K562 (cell line): ENCODE measurements at regions not wholly inside any gene's neighbourhood (a gene's known extent, or its start where the extent isn't known, plus 50 kb on each side); places are given as distances from the start of the nearest gene placed in this dataset.

Experiments used
- CHD2 ChIP-seq: IDR thresholded peaks from 2 replicates; pipeline ENCODE4 v1.6.1; 2011; ENCODE audit warnings: low read depth, low read length
- CREM ChIP-seq: IDR thresholded peaks from 2 replicates; pipeline ENCODE4 v1.6.1; 2014; ENCODE audit warnings: antibody characterized with exemption, low read depth
- E2F1 ChIP-seq: sonication (generic); formaldehyde crosslinking; IDR thresholded peaks from 2 replicates; pipeline ENCODE4 v1.8.1; 2023; ENCODE audit warnings: mild to moderate bottlenecking, missing genetic modification reagents, moderate library complexity
- EZH2 ChIP-seq: IDR thresholded peaks from 2 replicates; pipeline ENCODE4 v1.6.1; 2012; ENCODE audit warnings: low read depth, mild to moderate bottlenecking, inconsistent platforms, low read length, borderline replicate concordance
- FOXK1 ChIP-seq: sonication (generic); formaldehyde crosslinking; IDR thresholded peaks from 2 replicates; pipeline ENCODE4 v1.8.0; 2022; ENCODE audit warnings: missing genetic modification reagents, mild to moderate bottlenecking, borderline replicate concordance
- POLR2A ChIP-seq: fragments of 450-650 bp; conservative IDR thresholded peaks from 2 replicates; pipeline ENCODE4 v1.6.1; 2016
- POLR2AphosphoS2 ChIP-seq: IDR thresholded peaks from 2 replicates; pipeline ENCODE4 v1.6.1; 2012; ENCODE audit warnings: low read length, improper control_type of control experiment
- RBBP5 ChIP-seq: fragments of 200-600 bp; sonication (generic); IDR thresholded peaks from 2 replicates; pipeline ENCODE4 v1.6.1; 2012; ENCODE audit warnings: borderline replicate concordance, mild to moderate bottlenecking, low read length, control low read depth, inconsistent platforms; ENCODE audit not compliant: insufficient read depth, poor library complexity, severe bottlenecking
- VEZF1 ChIP-seq: fragments of 200-800 bp; sonication (Bioruptor generic); IDR thresholded peaks from 2 replicates; pipeline ENCODE4 v1.6.1; 2017; ENCODE audit warnings: missing genetic modification characterization, missing compliant biosample characterization
- YY1 ChIP-seq, 3 experiments: IDR thresholded peaks; 2 replicates each; pipeline ENCODE4 v1.6.1; 2011; ENCODE audit warnings: low read length in 2 of 3, mild to moderate bottlenecking in 2 of 3, moderate library complexity in 2 of 3, borderline replicate concordance in 1 of 3, control low read depth in 1 of 3, low read depth in 1 of 3; ENCODE audit not compliant: insufficient read depth in 3 of 3, insufficient replicate concordance in 2 of 3, control insufficient read depth in 1 of 3, insufficient read length in 1 of 3; ENCODE audit errors: extremely low read depth in 1 of 3

- TF ChIP-seq VEZF1 (no peak), POLR2AphosphoS2 (no peak), POLR2A (no peak), YY1 (IDR thresholded peaks at IDR 0.05; ENCODE audit: borderline replicate concordance in 1 of 3, control insufficient read depth in 1 of 3, extremely low read depth in 1 of 3, insufficient read depth in 3 of 3, insufficient read length in 1 of 3, insufficient replicate concordance in 2 of 3, low read depth in 1 of 3, low read length in 2 of 3) (no peak), RBBP5 (no peak), FOXK1 (CRISPR knock-in tag) (no peak), E2F1 (CRISPR knock-in tag) (no peak), CREM (no peak), EZH2 (no peak), CHD2 (no peak)
Observed at GRCh38 chr3:56994391-56994790, 66.1 kb upstream of the SPATA12 start.
